ENCODE measurements at regions not wholly inside any gene's neighbourhood (a gene's known extent, or its start where the extent isn't known, plus 50 kb on each side); places are given as distances from the start of the nearest gene placed in this dataset.
A peak's percentile ranks its signal among the peaks of the same experiment; 100 is the strongest.

DNA sequence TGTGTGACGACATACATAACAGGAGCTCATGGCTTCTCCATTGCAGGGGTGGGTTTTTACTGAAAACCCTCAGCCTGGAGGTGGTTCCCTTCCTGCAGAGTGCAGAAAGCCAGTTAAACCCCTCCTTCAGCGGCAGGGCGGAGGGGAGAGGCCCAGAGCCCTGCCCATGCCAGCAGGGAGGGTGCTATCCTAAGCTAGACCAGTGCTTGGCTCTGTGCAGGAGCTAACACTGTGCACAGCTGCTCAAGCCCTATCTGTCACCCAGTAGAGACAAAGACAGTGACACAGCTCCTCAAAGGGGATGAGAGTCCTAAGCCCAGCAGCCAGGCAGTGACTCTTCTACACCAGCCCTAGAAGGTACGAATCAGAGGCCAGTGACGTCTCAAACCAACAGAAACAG is 70.0 kb upstream of the ZSWIM6 start:
- DNase-seq (ENCODE audit: low read depth, low spot score) = no peak
- no peak overlapping the region for H3K27ac ChIP-seq

DNA sequence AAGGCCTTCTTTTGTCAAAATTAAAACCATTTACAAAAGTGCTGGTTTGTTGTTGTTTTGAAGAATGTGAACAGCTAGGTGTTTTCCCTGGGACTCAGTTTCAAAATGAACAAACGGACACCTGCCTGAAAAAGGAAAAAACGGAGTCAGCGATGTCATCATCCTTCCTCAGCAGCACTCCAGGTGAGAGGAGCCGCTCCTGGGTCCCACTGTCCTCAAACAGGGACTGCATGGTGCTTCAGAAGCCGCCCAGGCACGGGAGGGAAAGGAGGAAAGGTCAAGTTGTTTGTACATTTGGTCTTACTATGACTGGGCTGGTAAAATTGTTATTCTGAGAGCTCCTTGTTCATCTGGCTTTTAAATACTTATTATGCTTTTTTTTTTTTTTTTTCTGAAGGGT is 69.0 kb upstream of the ZSWIM6 start:
- DNase-seq (ENCODE audit: low read depth, low spot score) = no peak
- no peak overlapping the region for H3K27ac ChIP-seq

DNA sequence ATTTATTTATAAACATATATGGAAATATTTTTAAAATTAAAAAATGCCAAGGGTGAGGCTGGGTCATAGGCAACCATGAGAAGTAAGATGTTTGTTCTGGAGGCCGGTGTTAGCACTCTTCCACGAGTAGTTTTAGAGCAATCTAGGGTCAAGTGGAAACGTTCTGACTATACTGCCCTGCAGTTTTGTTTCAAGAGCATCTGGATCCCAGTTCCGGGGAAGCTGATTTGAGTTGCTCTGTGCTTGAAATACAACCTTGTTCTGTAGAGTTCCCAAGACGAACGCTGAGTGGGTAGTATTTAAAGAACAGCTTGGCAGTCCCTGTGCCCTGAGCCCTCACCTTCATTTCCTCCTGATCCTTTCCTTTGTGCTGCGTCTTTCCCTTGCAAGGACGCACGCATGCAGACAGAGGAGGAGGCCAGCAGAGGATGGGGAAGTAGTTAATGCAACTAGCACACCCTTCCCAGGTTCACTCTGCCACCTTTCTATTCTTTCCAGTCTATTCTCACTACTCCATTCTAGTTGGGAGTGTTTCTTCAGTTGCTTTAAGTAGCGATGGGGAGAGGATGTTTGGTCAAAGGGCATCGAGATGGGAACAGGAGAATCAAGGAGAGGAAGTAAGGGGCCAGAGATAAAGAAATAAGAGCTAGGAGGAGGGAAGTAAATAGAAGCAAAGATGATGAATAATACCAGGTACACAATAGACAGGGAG is 68.3 kb upstream of the ZSWIM6 start:
- DNase-seq (ENCODE audit: low read depth, low spot score) = no peak

DNA sequence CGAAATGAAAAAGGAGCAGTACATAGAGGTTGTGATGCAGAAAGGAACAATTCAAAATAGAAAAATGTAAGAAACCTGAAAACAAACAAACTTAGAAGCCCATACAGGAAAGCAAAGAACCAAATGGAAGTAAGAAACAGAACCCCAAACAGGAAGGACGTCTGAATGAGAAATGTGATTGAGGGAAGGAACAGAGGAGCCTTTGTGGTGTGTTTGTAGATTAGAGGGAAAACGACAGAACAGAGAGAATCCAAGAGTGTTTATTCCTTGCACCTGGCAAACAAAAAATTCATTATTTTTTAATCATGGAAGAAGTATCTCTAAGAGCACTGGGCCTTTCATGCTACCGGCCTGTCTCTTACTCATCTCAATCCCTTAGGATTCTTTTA is 67.8 kb upstream of the ZSWIM6 start:
- no peak overlapping the region for H3K27ac ChIP-seq
- DNase-seq (ENCODE audit: low read depth, low spot score) = no peak

More for the DNA sequence above, 68.3 kb upstream of the ZSWIM6 start:
- H3K27ac ChIP-seq = no peak overlapping the region

DNA sequence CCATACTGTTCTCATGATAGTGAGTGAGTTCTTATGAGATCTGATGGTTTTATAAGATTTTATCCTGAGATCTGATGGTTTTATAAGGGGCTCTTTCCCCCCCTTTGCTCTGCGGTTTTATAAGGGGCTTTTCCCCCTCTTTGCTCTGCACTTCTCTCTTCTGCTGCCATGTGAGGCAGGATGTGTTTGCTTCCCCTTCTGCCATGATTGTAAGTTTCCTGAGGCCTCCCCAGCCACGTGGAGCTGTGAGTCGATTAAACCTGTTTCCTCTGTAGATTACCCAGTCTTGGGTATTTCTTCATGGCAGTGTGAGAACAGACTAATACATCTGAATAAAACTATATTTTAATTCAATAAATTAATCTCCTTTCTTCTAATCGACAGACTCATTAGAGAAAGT is 64.9 kb upstream of the ZSWIM6 start:
- no peak for DNase-seq (ENCODE audit: low read depth, low spot score)

DNA sequence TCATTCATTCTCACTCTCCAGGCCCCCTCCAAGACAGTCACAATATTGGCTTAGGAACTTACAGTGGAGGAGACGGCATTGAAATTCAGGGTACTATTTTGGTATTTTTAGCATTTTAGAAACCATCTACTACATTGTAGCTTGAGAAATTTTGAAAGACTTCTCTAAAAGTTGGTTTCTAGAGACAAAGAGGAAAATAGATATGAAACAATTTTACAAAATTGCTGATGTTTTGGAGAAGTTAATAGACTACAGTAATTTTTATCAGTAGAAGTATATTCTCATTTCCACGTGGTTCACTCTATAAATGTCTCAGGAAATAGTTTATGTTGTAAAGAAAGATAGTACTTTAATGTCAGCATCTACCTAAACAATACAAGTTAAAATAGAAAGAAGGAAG is 63.2 kb upstream of the ZSWIM6 start:
- DNase-seq (ENCODE audit: low read depth, low spot score) = no peak
- no peak overlapping the region for H3K27ac ChIP-seq

More for the DNA sequence above, 64.9 kb upstream of the ZSWIM6 start:
- H3K27ac ChIP-seq = no peak overlapping the region

DNA sequence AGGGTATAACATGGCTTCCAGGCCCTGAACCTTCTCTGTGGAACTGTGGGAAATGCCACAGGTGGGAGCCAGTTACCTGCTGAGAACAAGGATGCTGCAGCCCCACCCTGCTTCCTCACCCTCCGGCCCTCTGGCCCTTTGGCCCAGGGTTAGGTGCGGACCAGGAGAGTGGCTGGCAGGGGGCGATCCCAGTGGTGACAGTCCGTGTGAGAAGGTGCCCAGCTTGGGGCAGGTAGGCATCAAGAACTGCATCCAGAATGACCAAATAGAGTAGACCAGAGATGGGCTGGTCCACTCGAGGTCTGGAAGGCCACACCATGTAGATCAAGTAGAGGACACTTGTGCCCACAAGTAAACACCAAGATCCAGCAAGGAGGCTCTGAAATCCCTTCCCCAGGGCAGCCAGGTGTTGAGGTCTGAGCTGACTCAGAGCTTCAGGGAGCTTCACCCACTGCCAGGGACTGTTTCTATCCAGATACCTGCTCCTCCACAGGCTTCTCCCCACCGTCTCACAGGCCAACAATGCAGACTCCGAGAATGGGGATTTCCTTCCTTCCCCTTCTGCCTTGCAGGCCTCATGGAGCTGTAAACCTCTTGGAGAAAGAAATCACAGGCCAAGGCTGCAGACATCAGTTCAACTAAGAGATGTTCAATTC is 61.4 kb upstream of the ZSWIM6 start:
- H3K27ac ChIP-seq = no peak overlapping the region
- DNase-seq (ENCODE audit: low read depth, low spot score) = no peak

DNA sequence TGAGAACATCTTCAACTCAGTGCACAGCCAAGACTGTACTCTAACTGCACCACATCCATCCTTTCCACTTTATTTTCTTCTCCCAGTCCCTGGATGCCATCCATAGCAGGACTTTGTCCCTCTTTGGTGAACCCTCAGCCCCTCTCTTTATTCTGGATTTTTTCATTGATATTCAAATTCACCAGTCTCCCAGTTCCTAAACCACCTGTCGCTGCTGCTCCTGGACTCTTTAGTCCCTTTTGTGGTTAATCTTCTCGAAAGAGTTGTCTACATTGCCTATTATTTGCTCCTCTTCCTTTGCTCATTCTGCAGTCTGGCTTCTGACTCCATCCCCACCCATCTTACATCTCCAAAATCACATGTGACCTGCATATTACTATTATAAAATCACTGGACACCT is 59.4 kb upstream of the ZSWIM6 start:
- no peak for DNase-seq (ENCODE audit: low read depth, low spot score)
- no peak overlapping the region for H3K27ac ChIP-seq

DNA sequence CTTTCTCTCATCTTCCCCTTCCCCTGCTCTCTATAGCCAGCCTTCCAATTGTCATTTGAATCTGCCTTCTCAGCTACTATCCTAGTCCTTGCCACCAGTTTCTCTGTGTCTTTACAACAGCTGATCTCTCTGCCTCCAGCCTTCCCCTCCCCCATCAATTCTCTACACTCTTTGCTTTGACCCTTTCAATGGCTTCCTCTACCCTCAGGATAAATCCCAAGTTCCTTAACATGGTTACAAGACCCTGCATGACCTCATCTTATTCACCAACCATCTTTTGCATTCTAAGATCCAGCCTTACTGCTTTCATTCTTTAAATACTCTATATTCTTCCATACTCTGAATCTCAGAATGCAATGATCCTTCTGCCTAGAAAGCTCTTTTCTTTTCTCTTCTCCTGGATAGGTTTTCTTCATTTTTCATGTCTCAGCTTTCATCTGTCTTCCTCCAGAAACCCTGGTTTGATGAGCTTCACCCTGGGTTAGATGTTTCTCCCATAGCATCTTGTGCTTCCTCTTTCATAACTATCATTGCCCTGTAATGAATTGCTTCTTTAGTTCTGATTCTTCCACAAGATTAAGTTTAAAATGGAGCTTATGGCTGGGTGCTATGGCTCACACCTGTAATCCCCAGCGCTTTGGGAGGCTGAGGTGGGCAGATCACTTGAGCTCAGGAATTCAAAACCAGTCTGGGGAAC is 58.6 kb upstream of the ZSWIM6 start:
- H3K27ac ChIP-seq = no peak overlapping the region
- no peak for DNase-seq (ENCODE audit: low read depth, low spot score)

DNA sequence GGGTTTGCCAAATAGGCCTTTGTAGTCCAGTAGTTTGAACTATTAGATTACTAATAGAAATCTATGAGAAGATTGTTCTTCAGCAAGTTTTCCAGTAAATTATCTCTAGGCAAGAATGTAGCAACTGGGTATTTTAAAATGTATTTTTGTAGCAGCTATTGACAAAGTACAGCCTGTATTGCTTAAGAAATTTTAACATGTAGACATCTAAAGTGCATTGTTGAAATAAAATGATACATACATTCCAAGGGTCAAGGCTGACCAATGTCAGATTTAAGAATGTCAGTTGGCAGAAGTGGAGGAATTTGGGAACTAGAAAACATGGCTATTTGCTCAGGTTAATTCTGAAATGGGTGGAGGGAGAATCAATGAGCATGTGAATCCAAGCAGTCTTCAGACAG is 57.5 kb upstream of the ZSWIM6 start:
- no peak for DNase-seq (ENCODE audit: low read depth, low spot score)
- H3K27ac ChIP-seq = no peak overlapping the region

DNA sequence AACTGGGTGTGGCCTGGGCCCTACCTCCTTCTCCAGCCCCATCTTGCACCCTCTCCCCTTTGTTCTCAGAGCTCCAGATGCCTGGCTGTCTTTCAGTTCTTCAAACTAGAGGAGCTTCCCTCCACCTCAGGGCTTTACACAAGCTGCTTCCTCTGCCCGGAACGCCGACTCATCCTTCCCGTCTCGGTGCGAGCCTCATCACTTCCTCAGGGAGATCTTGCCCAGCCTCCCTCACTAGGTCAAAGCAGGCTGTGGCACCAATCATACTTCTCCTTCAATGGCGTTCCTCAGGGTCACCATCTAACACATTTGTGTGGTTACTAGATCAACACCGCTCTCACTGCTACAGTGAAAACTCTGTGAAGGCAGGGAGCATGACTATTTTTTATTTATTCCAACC is 56.2 kb upstream of the ZSWIM6 start:
- peak overlapping the region; percentile 25 for H3K27ac ChIP-seq
- DNase-seq (ENCODE audit: low read depth, low spot score) = no peak

DNA sequence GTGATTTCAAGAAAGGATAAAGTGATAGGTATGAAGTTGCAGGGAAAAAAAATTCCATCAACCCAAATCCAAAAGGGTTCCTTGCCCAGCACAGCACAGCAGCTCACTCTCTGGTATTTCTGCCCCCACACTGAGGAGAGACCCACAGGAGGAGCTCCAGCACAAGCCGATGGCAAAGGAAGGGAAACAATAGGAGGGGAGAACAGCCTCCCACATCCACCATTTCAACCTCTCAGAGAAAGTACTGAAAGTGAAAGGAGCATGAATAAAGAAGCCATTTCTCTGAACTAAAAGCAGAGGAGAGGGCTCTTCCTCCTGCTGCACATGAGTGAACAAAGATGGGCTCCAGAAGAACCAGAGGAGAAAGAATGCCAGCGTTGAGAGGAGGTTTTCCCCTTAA is 54.9 kb upstream of the ZSWIM6 start:
- peak overlapping the region; percentile 34 for H3K27ac ChIP-seq
- DNase-seq (ENCODE audit: low read depth, low spot score) = no peak

DNA sequence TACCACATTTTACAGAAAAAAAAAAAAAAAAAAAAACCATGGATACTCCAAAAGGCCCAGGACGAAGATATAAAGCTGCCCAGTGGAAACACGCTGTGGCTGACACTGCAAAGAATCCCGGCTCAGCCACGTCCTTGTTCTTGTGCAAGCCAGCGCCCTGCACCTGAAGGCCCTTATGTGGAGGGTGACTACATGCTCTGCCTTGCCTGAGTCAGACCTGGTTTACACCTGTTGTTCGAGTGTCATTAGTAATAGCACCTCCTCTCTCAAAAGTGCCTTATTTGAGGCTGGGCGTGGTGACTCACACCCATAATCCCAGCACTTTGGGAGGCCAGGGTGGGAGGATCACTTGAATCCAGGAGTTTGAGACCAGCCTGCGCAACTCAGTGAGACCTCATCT is 54.3 kb upstream of the ZSWIM6 start:
- H3K27ac ChIP-seq = peak overlapping the region; percentile 34
- peak; percentile 89 for DNase-seq (ENCODE audit: low read depth, low spot score)

DNA sequence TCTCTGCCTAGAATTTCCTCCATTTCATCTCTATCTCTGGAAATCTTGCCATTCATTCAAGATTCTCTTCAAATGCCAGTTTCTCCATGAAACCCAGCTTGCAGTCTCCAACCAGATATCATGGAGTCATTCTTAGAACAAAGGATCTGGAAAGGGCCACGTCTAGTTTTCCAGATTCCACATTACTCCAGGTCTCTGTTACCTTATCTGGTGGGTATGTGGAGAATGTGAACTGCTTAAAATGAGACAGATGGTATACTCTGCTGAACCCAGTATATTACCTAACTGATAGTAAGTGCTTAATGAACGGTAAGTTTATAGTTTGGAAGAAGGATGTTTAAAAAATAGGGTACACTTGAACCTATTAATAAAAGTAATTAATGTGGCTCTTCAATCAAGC is 52.3 kb upstream of the ZSWIM6 start:
- H3K27ac ChIP-seq = peak overlapping the region; percentile 57
- DNase-seq (ENCODE audit: low read depth, low spot score) = no peak

DNA sequence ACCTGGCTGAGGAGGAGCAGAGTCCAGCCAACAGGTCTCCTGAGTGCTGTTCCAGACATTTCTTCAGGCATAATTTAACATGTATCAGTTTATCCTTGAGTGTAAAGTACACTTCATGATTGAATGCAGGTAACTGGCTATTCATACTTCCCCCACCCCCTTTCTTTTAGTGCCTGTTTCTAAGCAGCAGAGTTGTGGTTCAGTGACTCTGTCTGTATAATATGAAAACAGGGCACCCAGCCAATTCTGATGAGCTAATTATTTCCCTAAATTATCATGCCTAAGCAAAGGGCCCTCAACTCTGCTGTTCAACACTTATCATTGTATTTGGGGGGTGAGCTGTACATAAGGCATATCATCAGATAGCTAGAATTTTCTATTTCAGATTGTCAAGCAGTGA is 51.9 kb upstream of the ZSWIM6 start:
- peak overlapping the region; percentile 57 for H3K27ac ChIP-seq
- peak; percentile 77 for DNase-seq (ENCODE audit: low read depth, low spot score)

DNA sequence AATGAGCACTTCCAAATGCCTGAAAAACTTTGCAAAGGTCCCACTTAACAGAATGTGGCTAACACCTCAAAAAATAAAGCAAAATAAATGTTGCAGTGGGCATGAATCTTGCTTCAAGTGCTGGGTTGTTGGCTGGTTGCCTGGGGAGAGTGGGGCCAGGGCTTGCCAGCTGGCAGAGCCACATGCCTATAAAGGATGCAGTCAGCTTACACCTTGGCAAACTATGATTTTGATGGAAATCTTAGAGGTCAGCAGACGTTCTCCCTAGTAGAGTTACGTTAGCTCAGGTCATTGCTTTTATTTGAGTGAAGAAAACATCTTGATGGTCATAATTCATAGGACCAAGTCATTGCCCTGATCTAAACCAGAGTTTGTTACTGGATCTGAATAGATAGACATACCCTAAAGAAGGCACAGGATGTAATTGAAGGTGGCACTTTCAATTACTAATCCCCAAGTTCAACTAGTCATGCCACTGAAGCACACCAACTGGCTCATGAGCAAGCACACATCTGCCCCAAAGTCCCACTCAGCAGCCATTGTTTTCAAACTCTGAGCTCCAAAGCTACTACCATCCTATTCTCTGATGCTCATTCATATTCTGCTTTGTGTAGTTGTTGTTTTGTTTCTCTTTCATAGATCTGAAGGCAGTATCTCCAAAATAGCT is 51.2 kb upstream of the ZSWIM6 start:
- H3K27ac ChIP-seq = peak overlapping the region; percentile 57
- DNase-seq (ENCODE audit: low read depth, low spot score) = no peak

DNA sequence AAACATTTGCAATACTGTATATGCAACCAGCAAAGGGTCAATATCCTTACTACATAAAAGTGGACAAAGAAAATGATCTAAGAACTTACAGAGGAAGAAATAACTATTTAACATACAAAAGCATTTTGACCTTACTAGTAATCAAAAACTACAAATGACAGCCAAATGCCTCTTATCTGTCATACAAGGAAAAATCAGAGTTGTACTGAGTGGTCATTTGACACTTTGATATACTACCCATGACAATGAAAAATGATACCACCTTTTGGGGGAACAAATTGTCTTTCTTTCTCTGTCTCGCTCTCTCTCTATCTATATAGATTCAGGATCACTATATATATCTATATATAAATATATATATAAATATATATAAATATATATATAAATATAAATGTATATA is 50.4 kb upstream of the ZSWIM6 start:
- H3K27ac ChIP-seq = peak overlapping the region; percentile 57
- DNase-seq (ENCODE audit: low read depth, low spot score) = no peak
